ENCODE measurements at regions not wholly inside any gene's neighbourhood (a gene's known extent, or its start where the extent isn't known, plus 50 kb on each side); places are given as distances from the start of the nearest gene placed in this dataset.

DNA sequence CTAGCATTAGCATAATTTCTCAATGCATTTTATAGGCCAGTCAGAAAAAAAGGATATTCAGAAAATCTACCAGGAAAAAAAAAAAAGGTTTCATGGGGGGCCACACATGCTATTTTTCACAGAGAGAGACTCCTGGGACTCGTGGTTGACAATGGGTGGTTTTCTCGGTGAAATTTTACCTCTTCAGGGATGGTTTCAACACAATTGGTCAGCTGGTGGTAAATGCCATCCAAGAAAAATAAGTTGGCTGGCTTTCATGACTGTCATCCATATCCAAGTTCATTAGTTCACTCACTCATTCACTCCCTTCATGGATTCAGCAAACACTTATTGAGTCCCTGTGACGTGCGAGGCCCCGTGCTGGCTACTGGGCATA is 217.3 kb downstream of the SHQ1 start:
- ChIA-PET POLR2A (ENCODE audit: unreplicated experiment) (no interaction called here), CTCF (no interaction called here)
- no TSS peak for BruUV-seq (replicated peaks)
- Histone ChIP-seq H4K20me1 (ENCODE audit: insufficient read depth) (no peaks in the 10 kb centered on the region), H3K9me3 (ENCODE audit: insufficient read depth, low read depth) (no peaks in the 10 kb centered on the region), H3K27me3 (ENCODE audit: insufficient read depth, low read depth) (no peaks in the 10 kb centered on the region), H2AFZ (no peak overlapping the region), H3K4me1 (replicated peaks; ENCODE audit: insufficient read depth) (peaks cover 45% of the 10 kb centered on the region), H3K36me3 (ENCODE audit: low read depth) (no peaks in the 10 kb centered on the region), H3K27ac (no peak overlapping the region), H3K9me2 (ENCODE audit: insufficient read depth) (no peaks in the 10 kb centered on the region), H3K4me2 (no peak overlapping the region), H3F3A (ENCODE audit: insufficient read depth, low read depth) (peaks cover 32% of the 10 kb centered on the region), H3K79me2 (ENCODE audit: low read depth) (no peaks in the 10 kb centered on the region), H3K4me3 (no peak overlapping the region)
- DNase-seq: no peak
- intact Hi-C loops (cut with micrococcal nuclease; ENCODE audit: unreplicated experiment): no loop called here
- TF ChIP-seq EZH2 (IDR thresholded peaks at IDR 0.05; ENCODE audit: low read depth): no peak
- TF ChIP-seq, protein P1, sequence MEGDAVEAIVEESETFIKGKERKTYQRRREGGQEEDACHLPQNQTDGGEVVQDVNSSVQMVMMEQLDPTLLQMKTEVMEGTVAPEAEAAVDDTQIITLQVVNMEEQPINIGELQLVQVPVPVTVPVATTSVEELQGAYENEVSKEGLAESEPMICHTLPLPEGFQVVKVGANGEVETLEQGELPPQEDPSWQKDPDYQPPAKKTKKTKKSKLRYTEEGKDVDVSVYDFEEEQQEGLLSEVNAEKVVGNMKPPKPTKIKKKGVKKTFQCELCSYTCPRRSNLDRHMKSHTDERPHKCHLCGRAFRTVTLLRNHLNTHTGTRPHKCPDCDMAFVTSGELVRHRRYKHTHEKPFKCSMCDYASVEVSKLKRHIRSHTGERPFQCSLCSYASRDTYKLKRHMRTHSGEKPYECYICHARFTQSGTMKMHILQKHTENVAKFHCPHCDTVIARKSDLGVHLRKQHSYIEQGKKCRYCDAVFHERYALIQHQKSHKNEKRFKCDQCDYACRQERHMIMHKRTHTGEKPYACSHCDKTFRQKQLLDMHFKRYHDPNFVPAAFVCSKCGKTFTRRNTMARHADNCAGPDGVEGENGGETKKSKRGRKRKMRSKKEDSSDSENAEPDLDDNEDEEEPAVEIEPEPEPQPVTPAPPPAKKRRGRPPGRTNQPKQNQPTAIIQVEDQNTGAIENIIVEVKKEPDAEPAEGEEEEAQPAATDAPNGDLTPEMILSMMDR (conservative IDR thresholded peaks at IDR 0.05): no peak

DNA sequence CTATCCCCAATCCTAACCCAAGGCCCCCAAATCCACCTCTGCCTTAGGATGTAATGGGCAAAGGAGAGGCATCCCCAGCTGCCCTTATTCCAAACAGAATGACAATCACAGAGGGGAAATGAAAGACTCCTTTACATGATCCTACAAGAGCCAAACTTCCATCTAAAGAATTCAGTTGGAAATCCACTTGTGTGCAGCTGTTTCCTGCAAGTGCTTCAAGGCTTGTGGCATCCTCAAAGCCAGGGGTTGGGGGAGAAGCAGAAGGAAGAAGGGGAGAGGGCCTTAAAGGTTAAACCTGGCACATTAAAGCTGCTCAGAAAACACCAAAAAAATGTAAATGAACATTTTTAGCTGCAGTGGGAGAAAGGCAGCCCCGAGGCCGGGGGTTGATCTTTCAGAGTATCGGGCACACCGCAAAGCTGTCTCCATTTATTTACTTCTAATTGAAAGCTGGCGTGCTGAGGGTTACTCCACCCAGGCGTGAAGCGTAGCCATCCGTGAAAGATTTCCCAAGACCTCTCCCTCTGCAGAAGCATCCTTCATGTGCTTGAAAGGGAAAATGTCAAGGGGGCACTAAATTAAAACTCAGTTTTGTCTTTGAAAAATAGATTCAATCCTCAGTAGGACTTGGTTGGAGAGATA is 217.8 kb downstream of the SHQ1 start:
- Histone ChIP-seq H3K9me2 (ENCODE audit: insufficient read depth) (no peaks in the 10 kb centered on the region), H4K20me1 (ENCODE audit: insufficient read depth) (no peaks in the 10 kb centered on the region), H3K4me2 (no peak overlapping the region; the same call in 1 of the 2 replicates), H3K4me3 (no peak overlapping the region), H3K9me3 (ENCODE audit: insufficient read depth, low read depth) (no peaks in the 10 kb centered on the region), H3K27me3 (ENCODE audit: insufficient read depth, low read depth) (no peaks in the 10 kb centered on the region), H3K36me3 (ENCODE audit: low read depth) (no peaks in the 10 kb centered on the region), H3K79me2 (ENCODE audit: low read depth) (no peaks in the 10 kb centered on the region), H3K4me1 (replicated peaks; ENCODE audit: insufficient read depth) (peaks cover 48% of the 10 kb centered on the region), H2AFZ (no peak overlapping the region), H3K27ac (no peak overlapping the region), H3F3A (ENCODE audit: insufficient read depth, low read depth) (peaks cover 37% of the 10 kb centered on the region)
- TF ChIP-seq, protein P1 (conservative IDR thresholded peaks at IDR 0.05): no peak
- no peak for TF ChIP-seq EZH2 (IDR thresholded peaks at IDR 0.05; ENCODE audit: low read depth)
- BruUV-seq (replicated peaks): no TSS peak
- intact Hi-C loops (cut with micrococcal nuclease; ENCODE audit: unreplicated experiment): no loop called here
- ChIA-PET POLR2A (ENCODE audit: unreplicated experiment) (no interaction called here), CTCF (no interaction called here)
- no peak for DNase-seq

DNA sequence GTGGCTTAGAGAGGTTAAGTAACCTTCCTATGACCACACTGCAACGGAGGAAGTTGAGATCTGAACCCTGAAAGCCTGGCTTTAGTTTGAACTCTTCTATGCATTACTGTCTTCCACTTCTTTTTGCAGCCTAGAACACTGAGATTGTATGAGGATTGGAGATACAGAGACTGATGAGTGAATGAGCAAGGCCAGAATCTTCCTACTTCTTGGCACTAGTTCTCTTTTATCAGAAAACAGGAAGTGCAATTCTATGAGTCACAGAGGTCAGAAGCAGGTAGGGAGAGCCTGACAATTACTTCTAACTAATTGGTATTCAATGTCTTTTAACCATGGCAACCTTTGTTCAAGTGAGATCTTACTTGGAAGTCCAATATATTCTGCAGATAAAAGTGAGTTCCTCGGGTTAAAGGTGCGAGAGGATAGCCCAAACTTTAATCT is 219.0 kb downstream of the SHQ1 start:
- ChIA-PET POLR2A (ENCODE audit: unreplicated experiment) (interaction anchor here (0.7 kb wide), 1 partner anchor 34 kb away, joined by 4 read pairs; no protein-coding TSS in a partner anchor), CTCF (no interaction called here)
- no peaks in the 10 kb centered on the region for H3K9me2 ChIP-seq (ENCODE audit: insufficient read depth)
- no peaks in the 10 kb centered on the region for H4K20me1 ChIP-seq (ENCODE audit: insufficient read depth)
- peak overlapping the region; percentile 75 for H3K4me2 ChIP-seq
- no peak overlapping the region for H3K4me3 ChIP-seq
- H3K79me2 ChIP-seq (ENCODE audit: low read depth): no peaks in the 10 kb centered on the region
- H3F3A ChIP-seq (ENCODE audit: insufficient read depth, low read depth): peaks cover 49% of the 10 kb centered on the region
- H3K36me3 ChIP-seq (ENCODE audit: low read depth): no peaks in the 10 kb centered on the region
- peaks cover 61% of the 10 kb centered on the region for H3K4me1 ChIP-seq (replicated peaks; ENCODE audit: insufficient read depth)
- no peaks in the 10 kb centered on the region for H3K27me3 ChIP-seq (ENCODE audit: insufficient read depth, low read depth)
- no TSS peak for BruUV-seq (replicated peaks)
- no peaks in the 10 kb centered on the region for H3K9me3 ChIP-seq (ENCODE audit: insufficient read depth, low read depth)
- intact Hi-C loops (cut with micrococcal nuclease; ENCODE audit: unreplicated experiment): loop anchor here (2.0 to 5.0 kb wide), 2 partner anchors 37 to 182 kb away; partner anchors contain the start of gene RYBP
- TF ChIP-seq, protein P1 (conservative IDR thresholded peaks at IDR 0.05): no peak
- TF ChIP-seq EZH2 (IDR thresholded peaks at IDR 0.05; ENCODE audit: low read depth): no peak
- H3K27ac ChIP-seq: peak overlapping the region; percentile 93
- H2AFZ ChIP-seq: no peak overlapping the region
- DNase-seq: peak in 1 of 2 experiments; percentile 76
